ENCODE measurements at regions not wholly inside any gene's neighbourhood (a gene's known extent, or its start where the extent isn't known, plus 50 kb on each side); places are given as distances from the start of the nearest gene placed in this dataset.
"Not testable (repeated sequence)": the region's sequence is repeated elsewhere in the genome, so short reads cannot be mapped to it uniquely, and the experiment has no call there.

- not testable (repeated sequence) for H3K4me3 Mint-ChIP-seq; H3K36me3 Mint-ChIP-seq (ENCODE audit: low read depth); H3K27me3 Mint-ChIP-seq; ATAC-seq (replicated peaks); H3K27ac Mint-ChIP-seq; H3K9me3 Mint-ChIP-seq; H3K4me1 Mint-ChIP-seq
These were observed 192.0 kb upstream of the FBN2 start for GRCh38 chr5:128730021-128730420.

- not testable (repeated sequence) for H3K36me3 Mint-ChIP-seq (ENCODE audit: low read depth)
These were observed 197.6 kb upstream of the FBN2 start for GRCh38 chr5:128735656-128736055.

GRCh38 chr5:128736553-128736952 is 198.5 kb upstream of the FBN2 start:
- Mint-ChIP-seq H3K4me1 (no peaks in the 10 kb centered on the region), H3K9me3 (no peaks in the 10 kb centered on the region), H3K27ac (no peak overlapping the region), H3K36me3 (ENCODE audit: low read depth) (no peaks in the 10 kb centered on the region), H3K27me3 (no peaks in the 10 kb centered on the region), H3K4me3 (no peak overlapping the region)
- ATAC-seq (replicated peaks) = no peak

More at GRCh38 chr5:128735656-128736055, 197.6 kb upstream of the FBN2 start:
- not testable (repeated sequence) for H3K4me3 Mint-ChIP-seq; H3K27me3 Mint-ChIP-seq; ATAC-seq (replicated peaks); H3K9me3 Mint-ChIP-seq; H3K4me1 Mint-ChIP-seq; H3K27ac Mint-ChIP-seq

GRCh38 chr5:128749136-128749898 is 211.3 kb upstream of the FBN2 start:
- Mint-ChIP-seq H3K9me3 (no peaks in the 10 kb centered on the region), H3K4me1 (no peaks in the 10 kb centered on the region), H3K4me3 (no peak overlapping the region), H3K27me3 (no peaks in the 10 kb centered on the region), H3K27ac (no peak overlapping the region), H3K36me3 (ENCODE audit: low read depth) (no peaks in the 10 kb centered on the region)
- no peak for ATAC-seq (replicated peaks)

- Mint-ChIP-seq H3K27ac (no peak overlapping the region), H3K4me3 (no peak overlapping the region), H3K27me3 (no peaks in the 10 kb centered on the region), H3K9me3 (no peaks in the 10 kb centered on the region), H3K36me3 (ENCODE audit: low read depth) (no peaks in the 10 kb centered on the region), H3K4me1 (no peaks in the 10 kb centered on the region)
- ATAC-seq (replicated peaks) = no peak
These were observed 212.1 kb upstream of the FBN2 start for GRCh38 chr5:128750155-128750554.

- H3K27ac Mint-ChIP-seq = no peak overlapping the region
These were observed 207.9 kb upstream of the SLC27A6 start for GRCh38 chr5:128757196-128757959.

GRCh38 chr5:128762661-128763306 is 202.5 kb upstream of the SLC27A6 start:
- Mint-ChIP-seq H3K9me3 (no peaks in the 10 kb centered on the region), H3K27ac (no peak overlapping the region), H3K4me1 (no peaks in the 10 kb centered on the region), H3K27me3 (no peaks in the 10 kb centered on the region), H3K4me3 (no peak overlapping the region), H3K36me3 (ENCODE audit: low read depth) (no peaks in the 10 kb centered on the region)
- ATAC-seq (replicated peaks) = no peak

More at GRCh38 chr5:128757196-128757959, 207.9 kb upstream of the SLC27A6 start:
- Mint-ChIP-seq H3K9me3 (no peaks in the 10 kb centered on the region), H3K27me3 (no peaks in the 10 kb centered on the region), H3K4me1 (no peaks in the 10 kb centered on the region), H3K36me3 (ENCODE audit: low read depth) (no peaks in the 10 kb centered on the region), H3K4me3 (no peak overlapping the region)
- no peak for ATAC-seq (replicated peaks)

GRCh38 chr5:128763321-128763720 is 202.0 kb upstream of the SLC27A6 start:
- ATAC-seq (replicated peaks) = no peak
- H3K36me3 Mint-ChIP-seq (ENCODE audit: low read depth) = no peaks in the 10 kb centered on the region
- no peak overlapping the region for H3K4me3 Mint-ChIP-seq

GRCh38 chr5:128764601-128765310 is 200.5 kb upstream of the SLC27A6 start:
- no peak for ATAC-seq (replicated peaks)
- Mint-ChIP-seq H3K9me3 (no peaks in the 10 kb centered on the region), H3K4me3 (no peak overlapping the region), H3K27ac (no peak overlapping the region), H3K36me3 (ENCODE audit: low read depth) (no peaks in the 10 kb centered on the region), H3K27me3 (no peaks in the 10 kb centered on the region), H3K4me1 (no peaks in the 10 kb centered on the region)

More at GRCh38 chr5:128763321-128763720, 202.0 kb upstream of the SLC27A6 start:
- no peaks in the 10 kb centered on the region for H3K9me3 Mint-ChIP-seq
- no peaks in the 10 kb centered on the region for H3K4me1 Mint-ChIP-seq
- H3K27ac Mint-ChIP-seq = no peak overlapping the region
- H3K27me3 Mint-ChIP-seq = no peaks in the 10 kb centered on the region

- H3K36me3 Mint-ChIP-seq (ENCODE audit: low read depth) = no peaks in the 10 kb centered on the region
- no peaks in the 10 kb centered on the region for H3K9me3 Mint-ChIP-seq
- no peaks in the 10 kb centered on the region for H3K27me3 Mint-ChIP-seq
- H3K27ac Mint-ChIP-seq = no peak overlapping the region
- H3K4me3 Mint-ChIP-seq = no peak overlapping the region
- no peaks in the 10 kb centered on the region for H3K4me1 Mint-ChIP-seq
- ATAC-seq (replicated peaks) = no peak
These were observed 199.7 kb upstream of the SLC27A6 start for GRCh38 chr5:128765448-128766061.

- H3K27ac Mint-ChIP-seq = no peak overlapping the region
- ATAC-seq (replicated peaks) = no peak
- no peaks in the 10 kb centered on the region for H3K9me3 Mint-ChIP-seq
- H3K4me3 Mint-ChIP-seq = no peak overlapping the region
- no peaks in the 10 kb centered on the region for H3K4me1 Mint-ChIP-seq
- no peaks in the 10 kb centered on the region for H3K27me3 Mint-ChIP-seq
- H3K36me3 Mint-ChIP-seq (ENCODE audit: low read depth) = no peaks in the 10 kb centered on the region
These were observed 198.9 kb upstream of the SLC27A6 start for GRCh38 chr5:128766406-128766805.

- no peak for ATAC-seq (replicated peaks)
- Mint-ChIP-seq H3K4me1 (no peaks in the 10 kb centered on the region), H3K4me3 (no peak overlapping the region), H3K27me3 (no peaks in the 10 kb centered on the region), H3K36me3 (ENCODE audit: low read depth) (no peaks in the 10 kb centered on the region), H3K27ac (no peak overlapping the region), H3K9me3 (no peaks in the 10 kb centered on the region)
These were observed 194.4 kb upstream of the SLC27A6 start for GRCh38 chr5:128770907-128771306.

GRCh38 chr5:128772356-128772755 is 192.9 kb upstream of the SLC27A6 start:
- H3K9me3 Mint-ChIP-seq = no peaks in the 10 kb centered on the region
- H3K27me3 Mint-ChIP-seq = no peaks in the 10 kb centered on the region
- H3K27ac Mint-ChIP-seq = no peak overlapping the region
- H3K4me3 Mint-ChIP-seq = no peak overlapping the region
- peaks cover 8% of the 10 kb centered on the region for H3K4me1 Mint-ChIP-seq
- H3K36me3 Mint-ChIP-seq (ENCODE audit: low read depth) = no peaks in the 10 kb centered on the region
- ATAC-seq (replicated peaks) = no peak

GRCh38 chr5:128773378-128773777 is 191.9 kb upstream of the SLC27A6 start:
- no peak overlapping the region for H3K27ac Mint-ChIP-seq
- ATAC-seq (replicated peaks) = no peak
- H3K9me3 Mint-ChIP-seq = no peaks in the 10 kb centered on the region
- peaks cover 8% of the 10 kb centered on the region for H3K4me1 Mint-ChIP-seq
- H3K36me3 Mint-ChIP-seq (ENCODE audit: low read depth) = no peaks in the 10 kb centered on the region
- H3K27me3 Mint-ChIP-seq = no peaks in the 10 kb centered on the region
- H3K4me3 Mint-ChIP-seq = no peak overlapping the region
